GM10266 (cell line): ENCODE measurements at regions not wholly inside any gene's neighbourhood (a gene's known extent, or its start where the extent isn't known, plus 50 kb on each side); places are given as distances from the start of the nearest gene placed in this dataset.

ENCODE experiments used
- DNase-seq: peaks from one replicate; pipeline ENCODE4 v3.0.0; 2012; ENCODE audit errors: extremely low spot score
- TF ChIP-seq, protein P1 (sequence below): IDR thresholded peaks from 2 replicates; pipeline ENCODE4 v1.5.1; 2012; ENCODE audit warnings: mild to moderate bottlenecking, low read depth; ENCODE audit not compliant: control insufficient read depth, insufficient read depth; ENCODE audit errors: missing control alignments

- TF ChIP-seq, protein P1, sequence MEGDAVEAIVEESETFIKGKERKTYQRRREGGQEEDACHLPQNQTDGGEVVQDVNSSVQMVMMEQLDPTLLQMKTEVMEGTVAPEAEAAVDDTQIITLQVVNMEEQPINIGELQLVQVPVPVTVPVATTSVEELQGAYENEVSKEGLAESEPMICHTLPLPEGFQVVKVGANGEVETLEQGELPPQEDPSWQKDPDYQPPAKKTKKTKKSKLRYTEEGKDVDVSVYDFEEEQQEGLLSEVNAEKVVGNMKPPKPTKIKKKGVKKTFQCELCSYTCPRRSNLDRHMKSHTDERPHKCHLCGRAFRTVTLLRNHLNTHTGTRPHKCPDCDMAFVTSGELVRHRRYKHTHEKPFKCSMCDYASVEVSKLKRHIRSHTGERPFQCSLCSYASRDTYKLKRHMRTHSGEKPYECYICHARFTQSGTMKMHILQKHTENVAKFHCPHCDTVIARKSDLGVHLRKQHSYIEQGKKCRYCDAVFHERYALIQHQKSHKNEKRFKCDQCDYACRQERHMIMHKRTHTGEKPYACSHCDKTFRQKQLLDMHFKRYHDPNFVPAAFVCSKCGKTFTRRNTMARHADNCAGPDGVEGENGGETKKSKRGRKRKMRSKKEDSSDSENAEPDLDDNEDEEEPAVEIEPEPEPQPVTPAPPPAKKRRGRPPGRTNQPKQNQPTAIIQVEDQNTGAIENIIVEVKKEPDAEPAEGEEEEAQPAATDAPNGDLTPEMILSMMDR = no peak
- DNase-seq = no peak
Measured at GRCh38 chr13:47298506-47298905, 401.7 kb upstream of the HTR2A start.

DNA sequence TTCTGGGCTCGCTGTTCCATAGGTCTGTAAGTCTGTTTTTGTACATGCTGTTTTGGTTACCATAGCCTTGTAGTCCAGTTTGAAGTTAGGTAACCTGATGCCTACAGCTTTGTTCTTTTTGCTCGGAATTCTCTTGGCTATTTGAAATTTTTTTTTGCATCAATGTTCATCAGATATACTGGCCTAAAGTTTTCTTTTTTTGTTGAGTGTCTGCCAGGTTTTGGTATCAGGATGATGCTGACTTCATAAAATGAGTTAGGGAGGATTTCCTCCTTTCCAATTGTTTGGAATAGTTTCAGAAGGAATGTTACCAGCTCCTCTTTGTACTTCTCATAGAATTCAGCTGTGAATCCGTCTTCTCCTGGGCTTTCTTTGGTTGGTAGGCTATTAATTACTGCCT is 397.8 kb upstream of the HTR2A start:
- no peak for DNase-seq
- TF ChIP-seq, protein P1 = no peak

DNA sequence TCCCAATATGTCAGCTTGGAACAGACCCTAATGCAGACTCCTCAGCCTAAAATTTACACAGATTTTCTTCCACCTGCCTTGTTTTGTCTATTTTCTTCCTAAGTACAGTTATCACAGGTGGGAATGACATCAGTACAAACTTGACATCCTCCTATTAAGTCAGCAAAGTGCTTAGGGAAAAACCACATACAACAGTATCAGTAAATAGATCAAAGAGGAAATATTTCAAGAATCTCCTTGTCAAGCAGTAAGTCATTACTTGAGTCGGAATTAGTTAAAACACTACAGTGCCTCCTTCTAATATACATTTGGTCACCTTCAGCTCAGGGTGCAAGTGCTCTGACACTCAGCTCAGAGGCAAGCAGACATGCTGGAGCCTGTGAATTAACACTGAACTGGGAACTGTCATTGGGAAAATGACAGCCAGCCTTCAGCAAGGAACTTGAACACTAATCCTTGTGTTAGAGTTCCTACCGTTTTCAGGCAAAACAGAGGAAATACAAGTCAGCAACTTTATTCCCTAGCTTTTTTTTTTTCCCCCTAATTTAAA is 394.3 kb upstream of the HTR2A start:
- DNase-seq = no peak
- TF ChIP-seq, protein P1 = no peak

DNA sequence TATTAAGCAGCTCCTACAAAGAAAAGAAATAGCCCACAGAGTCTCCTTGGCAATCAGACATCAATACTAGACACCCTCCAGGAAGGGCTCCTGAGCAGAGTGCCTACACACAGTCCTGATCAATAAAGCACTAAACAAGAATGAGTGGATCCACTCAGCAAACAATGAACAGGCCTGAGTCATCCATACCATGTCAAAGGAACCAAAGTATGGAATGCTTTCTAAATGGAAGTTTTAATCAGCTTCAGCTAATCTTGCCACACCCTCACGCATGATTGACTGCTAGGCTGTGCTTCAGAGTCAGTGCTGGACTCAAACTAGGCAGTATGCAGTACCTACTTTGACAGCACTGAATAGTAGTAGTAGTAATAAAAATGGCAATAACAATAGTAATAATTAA is 392.7 kb upstream of the HTR2A start:
- TF ChIP-seq, protein P1 = no peak
- DNase-seq = no peak

- DNase-seq = no peak
- TF ChIP-seq, protein P1 = no peak
Measured at GRCh38 chr13:47288546-47288945, 391.7 kb upstream of the HTR2A start.

- TF ChIP-seq, protein P1 = no peak
- DNase-seq = no peak
Measured at GRCh38 chr13:47287291-47287751, 390.5 kb upstream of the HTR2A start.

DNA sequence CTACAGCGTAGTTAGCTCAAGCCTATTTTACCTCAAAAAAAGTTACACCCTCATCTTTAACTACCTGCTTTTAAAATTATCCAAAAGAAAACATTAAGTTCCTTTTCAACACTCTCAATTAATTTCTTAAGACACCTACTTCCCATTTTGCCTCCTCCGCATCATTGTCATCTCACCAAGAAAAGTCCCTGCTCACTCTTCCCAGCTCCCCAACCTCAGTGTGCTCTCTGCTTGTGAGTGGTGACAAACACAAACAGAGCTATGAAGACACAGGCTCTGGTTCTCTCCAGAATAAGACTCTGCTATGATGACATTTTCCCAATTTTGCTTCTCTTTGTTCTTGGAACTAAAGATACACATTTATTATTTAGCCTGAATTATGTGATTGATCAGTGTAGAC is 385.1 kb upstream of the HTR2A start:
- no peak for DNase-seq
- TF ChIP-seq, protein P1 = no peak
